Nephron progenitor cell (in vitro differentiated cells): ENCODE measurements at regions not wholly inside any gene's neighbourhood (a gene's known extent, or its start where the extent isn't known, plus 50 kb on each side); places are given as distances from the start of the nearest gene placed in this dataset.

Experiments
- DNase-seq: peaks from one replicate; pipeline ENCODE4 v3.0.0; 2021
- H3K27ac Mint-ChIP-seq: 2 replicates; pipeline ENCODE4 v1.8.0; 2021; ENCODE audit warnings: mild to moderate bottlenecking, moderate library complexity, mixed read lengths
- H3K27me3 Mint-ChIP-seq: 2 replicates; pipeline ENCODE4 v1.8.0; 2021; ENCODE audit warnings: mild to moderate bottlenecking, low read depth, mixed read lengths; ENCODE audit not compliant: poor library complexity
- H3K36me3 Mint-ChIP-seq: 2 replicates; pipeline ENCODE4 v1.8.0; 2021; ENCODE audit warnings: low read depth, mixed read lengths
- H3K4me1 Mint-ChIP-seq: 2 replicates; pipeline ENCODE4 v1.8.0; 2021; ENCODE audit warnings: mixed read lengths
- H3K4me3 Mint-ChIP-seq: 2 replicates; pipeline ENCODE4 v1.8.0; 2021; ENCODE audit warnings: mild to moderate bottlenecking, moderate library complexity, mixed read lengths
- H3K9me3 Mint-ChIP-seq: 2 replicates; pipeline ENCODE4 v1.8.0; 2021; ENCODE audit warnings: mild to moderate bottlenecking, moderate library complexity, mixed read lengths
- TF ChIP-seq, protein P1 (sequence below): fragments of 200-600 bp; sonication (generic); IDR thresholded peaks from 2 replicates; pipeline ENCODE4 v1.5.0; 2021; ENCODE audit warnings: antibody characterized with exemption

DNA sequence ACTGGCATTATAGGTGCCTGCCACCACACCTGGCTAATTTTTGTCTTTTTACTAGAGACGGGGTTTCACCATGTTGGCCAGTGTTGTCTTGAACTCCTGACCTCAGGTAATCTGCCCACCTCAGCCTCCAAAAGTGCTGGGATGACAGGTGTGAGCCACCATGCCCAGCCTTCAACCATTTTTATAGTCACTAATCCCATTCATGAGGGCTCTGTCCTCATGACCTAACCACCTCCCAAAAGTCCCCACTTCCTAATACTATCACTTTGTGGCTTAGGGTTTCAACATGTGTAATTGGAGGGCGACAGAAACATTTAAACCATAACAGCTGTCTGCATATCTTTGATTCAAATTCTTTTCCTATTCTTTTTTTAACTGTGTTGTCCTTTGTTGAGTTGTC is 229.6 kb upstream of the AGA start:
- Mint-ChIP-seq H3K27me3 (peaks cover 3% of the 10 kb centered on the region), H3K9me3 (no peaks in the 10 kb centered on the region), H3K4me3 (no peak overlapping the region), H3K36me3 (no peaks in the 10 kb centered on the region), H3K27ac (no peak overlapping the region), H3K4me1 (no peaks in the 10 kb centered on the region)
- TF ChIP-seq, protein P1, sequence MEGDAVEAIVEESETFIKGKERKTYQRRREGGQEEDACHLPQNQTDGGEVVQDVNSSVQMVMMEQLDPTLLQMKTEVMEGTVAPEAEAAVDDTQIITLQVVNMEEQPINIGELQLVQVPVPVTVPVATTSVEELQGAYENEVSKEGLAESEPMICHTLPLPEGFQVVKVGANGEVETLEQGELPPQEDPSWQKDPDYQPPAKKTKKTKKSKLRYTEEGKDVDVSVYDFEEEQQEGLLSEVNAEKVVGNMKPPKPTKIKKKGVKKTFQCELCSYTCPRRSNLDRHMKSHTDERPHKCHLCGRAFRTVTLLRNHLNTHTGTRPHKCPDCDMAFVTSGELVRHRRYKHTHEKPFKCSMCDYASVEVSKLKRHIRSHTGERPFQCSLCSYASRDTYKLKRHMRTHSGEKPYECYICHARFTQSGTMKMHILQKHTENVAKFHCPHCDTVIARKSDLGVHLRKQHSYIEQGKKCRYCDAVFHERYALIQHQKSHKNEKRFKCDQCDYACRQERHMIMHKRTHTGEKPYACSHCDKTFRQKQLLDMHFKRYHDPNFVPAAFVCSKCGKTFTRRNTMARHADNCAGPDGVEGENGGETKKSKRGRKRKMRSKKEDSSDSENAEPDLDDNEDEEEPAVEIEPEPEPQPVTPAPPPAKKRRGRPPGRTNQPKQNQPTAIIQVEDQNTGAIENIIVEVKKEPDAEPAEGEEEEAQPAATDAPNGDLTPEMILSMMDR, result no peak
- no peak for DNase-seq

DNA sequence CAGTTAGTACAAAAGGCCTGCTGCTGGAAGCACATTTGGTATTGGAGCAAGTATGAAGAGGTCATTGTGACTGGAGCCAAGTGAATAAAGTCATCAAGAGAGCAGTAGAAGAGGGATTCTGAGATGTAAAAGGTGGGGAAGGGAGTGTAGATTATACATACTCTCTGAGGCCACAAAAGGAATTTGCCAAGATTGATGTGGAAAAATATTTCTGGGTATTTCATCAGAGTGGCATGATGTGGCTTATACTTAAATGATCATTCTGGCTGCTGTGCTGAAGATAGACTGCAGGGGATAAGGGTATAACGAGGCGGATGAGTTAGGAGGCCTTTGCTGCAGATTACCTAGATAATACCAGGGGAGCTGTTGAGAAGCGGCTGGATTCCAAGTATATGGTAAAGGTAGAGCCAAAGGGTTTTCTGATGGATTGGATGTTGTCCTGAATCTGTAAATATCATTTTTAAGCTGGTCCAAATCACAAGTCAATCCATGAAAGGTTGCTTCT is 231.8 kb upstream of the AGA start:
- Mint-ChIP-seq H3K36me3 (no peaks in the 10 kb centered on the region), H3K4me1 (no peaks in the 10 kb centered on the region), H3K27ac (no peak overlapping the region), H3K27me3 (peaks cover 3% of the 10 kb centered on the region), H3K9me3 (no peaks in the 10 kb centered on the region), H3K4me3 (no peak overlapping the region)
- TF ChIP-seq, protein P1, result no peak
- no peak for DNase-seq

DNA sequence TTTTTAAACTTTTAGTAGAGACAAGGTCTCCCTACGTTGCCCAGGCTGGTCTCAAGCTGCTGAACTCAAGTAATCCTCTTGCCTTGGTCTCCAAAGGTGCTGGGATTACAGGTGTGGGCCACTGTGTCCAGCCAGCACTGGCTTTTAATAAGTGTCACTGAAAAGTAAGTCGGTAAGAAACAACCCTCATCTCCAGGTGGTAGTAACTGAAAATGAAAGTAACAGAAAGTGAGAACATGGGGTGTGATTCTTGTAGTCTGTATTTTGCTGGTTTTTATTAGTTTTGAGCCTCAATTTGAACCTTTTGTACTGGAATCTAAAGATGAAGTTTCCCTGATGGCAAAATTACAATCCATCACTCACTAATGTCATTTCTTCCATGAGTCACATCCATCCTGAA is 238.1 kb upstream of the AGA start:
- no peak overlapping the region for H3K4me3 Mint-ChIP-seq
- H3K4me1 Mint-ChIP-seq, result no peaks in the 10 kb centered on the region
- H3K9me3 Mint-ChIP-seq, result no peaks in the 10 kb centered on the region
- no peak overlapping the region for H3K27ac Mint-ChIP-seq
- H3K36me3 Mint-ChIP-seq, result no peaks in the 10 kb centered on the region
- no peak for DNase-seq
- H3K27me3 Mint-ChIP-seq, result no peaks in the 10 kb centered on the region
- TF ChIP-seq, protein P1, result no peak

DNA sequence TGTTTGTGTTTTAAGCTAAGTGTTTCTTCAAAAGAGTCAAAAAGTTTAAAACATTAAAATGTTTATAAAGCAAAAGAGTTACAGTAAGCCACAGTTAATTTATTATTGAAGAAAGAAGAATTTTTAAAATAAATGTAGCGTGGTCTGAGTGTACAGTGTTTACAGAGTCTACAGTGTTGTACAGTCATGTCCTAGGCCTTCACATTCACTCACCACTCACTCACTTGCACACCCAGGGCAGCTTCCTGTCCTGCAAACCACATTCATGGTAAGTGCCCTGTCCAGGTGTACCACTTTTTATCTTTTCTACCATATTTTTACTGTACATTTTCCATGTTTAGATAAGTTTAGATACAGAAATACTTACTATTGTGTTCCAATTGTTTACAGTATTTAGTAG is 239.7 kb upstream of the AGA start:
- TF ChIP-seq, protein P1, result no peak
- DNase-seq, result no peak
- no peaks in the 10 kb centered on the region for H3K4me1 Mint-ChIP-seq
- H3K9me3 Mint-ChIP-seq, result no peaks in the 10 kb centered on the region
- H3K27me3 Mint-ChIP-seq, result no peaks in the 10 kb centered on the region
- no peak overlapping the region for H3K4me3 Mint-ChIP-seq
- H3K27ac Mint-ChIP-seq, result no peak overlapping the region
- H3K36me3 Mint-ChIP-seq, result no peaks in the 10 kb centered on the region

DNA sequence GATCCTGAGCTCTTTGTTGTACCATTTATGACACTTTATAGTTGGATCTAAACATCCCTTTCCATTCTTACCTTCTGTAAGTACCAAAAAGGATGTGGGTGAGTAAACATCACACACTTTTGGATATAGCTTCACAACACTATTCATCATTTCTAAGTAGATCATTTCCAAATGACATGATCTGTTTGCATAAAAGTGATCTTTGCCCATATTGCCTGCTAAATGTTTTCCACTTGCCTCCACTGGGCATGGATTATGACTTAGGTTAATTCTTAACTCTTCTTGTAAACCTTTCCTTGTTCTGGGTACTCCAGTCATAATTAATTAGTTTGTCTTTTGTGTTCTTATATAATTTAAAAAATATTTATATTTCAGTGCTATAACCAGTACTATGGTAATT is 244.9 kb upstream of the AGA start:
- TF ChIP-seq, protein P1, result no peak
- Mint-ChIP-seq H3K9me3 (no peaks in the 10 kb centered on the region), H3K36me3 (no peaks in the 10 kb centered on the region), H3K27me3 (no peaks in the 10 kb centered on the region), H3K4me3 (no peak overlapping the region), H3K4me1 (no peaks in the 10 kb centered on the region), H3K27ac (no peak overlapping the region)
- no peak for DNase-seq

DNA sequence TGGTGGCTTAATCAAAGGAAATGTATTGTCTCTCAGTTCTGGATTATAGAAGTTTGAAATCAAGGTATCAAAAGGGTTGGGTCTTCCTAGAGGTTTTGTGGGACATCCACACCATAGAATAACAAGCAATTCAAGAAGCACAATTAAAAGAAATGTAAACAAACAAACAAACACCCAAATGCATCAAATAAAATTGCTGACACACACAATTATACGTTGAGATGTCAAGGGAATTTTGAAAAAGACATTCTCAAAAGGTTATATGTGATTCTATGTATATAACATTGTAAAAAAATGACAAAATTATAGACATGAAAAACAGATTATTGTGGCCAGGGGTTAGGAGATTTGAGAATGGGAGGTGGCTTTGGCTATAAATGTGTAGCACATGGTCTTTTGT is 250.7 kb upstream of the AGA start:
- TF ChIP-seq, protein P1, result no peak
- no peak overlapping the region for H3K4me3 Mint-ChIP-seq
- no peak overlapping the region for H3K27ac Mint-ChIP-seq
- H3K9me3 Mint-ChIP-seq, result no peaks in the 10 kb centered on the region
- no peaks in the 10 kb centered on the region for H3K27me3 Mint-ChIP-seq
- DNase-seq, result no peak
- no peaks in the 10 kb centered on the region for H3K36me3 Mint-ChIP-seq
- no peaks in the 10 kb centered on the region for H3K4me1 Mint-ChIP-seq
